ENCODE measurements at regions not wholly inside any gene's neighbourhood (a gene's known extent, or its start where the extent isn't known, plus 50 kb on each side); places are given as distances from the start of the nearest gene placed in this dataset.
"Not testable (repeated sequence)": the region's sequence is repeated elsewhere in the genome, so short reads cannot be mapped to it uniquely, and the experiment has no call there.

DNA sequence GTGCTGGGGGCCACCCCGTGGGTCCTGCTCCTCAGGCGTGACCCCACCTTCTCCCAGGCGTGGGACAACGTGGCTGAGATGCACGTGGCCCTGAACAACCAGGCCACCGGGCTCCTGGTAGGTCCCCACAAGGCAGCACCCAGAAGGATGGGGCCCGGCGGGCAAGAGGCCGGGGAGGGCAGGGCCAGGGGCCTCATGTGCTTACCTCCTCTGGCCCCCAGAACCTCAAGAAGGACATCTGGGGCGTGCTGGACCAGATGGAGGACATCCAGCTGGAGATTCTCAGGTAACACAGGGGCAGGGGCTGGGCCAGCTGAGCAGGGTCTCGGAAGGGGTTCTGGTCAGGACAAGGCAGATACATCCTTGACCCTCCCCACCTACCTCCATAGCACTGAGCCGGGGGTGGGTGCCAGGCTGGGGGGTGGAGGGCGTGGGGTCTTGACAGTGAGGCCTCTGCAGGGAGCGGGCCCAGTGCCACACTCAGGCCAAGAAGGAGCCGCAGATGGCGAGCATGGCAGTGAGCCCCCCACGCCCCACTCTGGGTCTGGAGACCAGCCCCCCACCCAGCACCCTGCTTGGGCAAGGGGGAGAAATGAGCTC is 186.3 kb downstream of the IGLL1 start:
- H3K4me3 ChIP-seq (ENCODE audit: low read depth, low read length): no peak overlapping the region
- DNase-seq (ENCODE audit: low read depth): no peak
- TF ChIP-seq CTCF (IDR thresholded peaks at IDR 0.05; ENCODE audit: insufficient read depth, low read depth, low read length, missing control alignments): no peak

GRCh38 chr22:23393199-23393598 is 186.9 kb downstream of the IGLL1 start:
- H3K4me3 ChIP-seq (ENCODE audit: low read depth, low read length); DNase-seq (ENCODE audit: low read depth): not testable (repeated sequence)

- H3K4me3 ChIP-seq (ENCODE audit: low read depth, low read length): no peak overlapping the region
- no peak for TF ChIP-seq CTCF (IDR thresholded peaks at IDR 0.05; ENCODE audit: insufficient read depth, low read depth, low read length, missing control alignments)
Measured at GRCh38 chr22:23392420-23393121, 187.5 kb downstream of the IGLL1 start.

DNA sequence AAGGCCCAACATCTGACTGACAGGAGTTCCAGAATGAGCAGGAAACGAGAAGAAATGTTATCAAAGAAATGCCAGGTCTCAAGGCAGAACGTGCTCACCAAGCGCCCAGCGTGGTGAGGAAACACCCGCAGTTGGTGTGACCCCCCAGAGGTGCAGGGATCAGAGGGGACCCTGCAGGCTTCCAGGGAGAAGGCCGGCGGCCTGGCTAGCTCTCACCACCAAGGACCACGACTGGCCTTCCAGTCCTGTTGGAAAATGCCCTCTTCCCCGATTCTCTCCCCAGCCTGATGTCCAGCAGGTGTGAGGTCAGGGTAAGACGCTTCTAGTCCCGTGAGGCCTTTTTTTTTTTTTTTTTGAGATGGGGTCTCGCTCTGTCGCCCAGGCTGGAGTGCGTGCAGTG is 189.1 kb downstream of the IGLL1 start:
- TF ChIP-seq CTCF (IDR thresholded peaks at IDR 0.05; ENCODE audit: insufficient read depth, low read depth, low read length, missing control alignments): no peak
- H3K4me3 ChIP-seq (ENCODE audit: low read depth, low read length): no peak overlapping the region
- no peak for DNase-seq (ENCODE audit: low read depth)

More at GRCh38 chr22:23392420-23393121, 187.5 kb downstream of the IGLL1 start:
- DNase-seq (ENCODE audit: low read depth): no peak

DNA sequence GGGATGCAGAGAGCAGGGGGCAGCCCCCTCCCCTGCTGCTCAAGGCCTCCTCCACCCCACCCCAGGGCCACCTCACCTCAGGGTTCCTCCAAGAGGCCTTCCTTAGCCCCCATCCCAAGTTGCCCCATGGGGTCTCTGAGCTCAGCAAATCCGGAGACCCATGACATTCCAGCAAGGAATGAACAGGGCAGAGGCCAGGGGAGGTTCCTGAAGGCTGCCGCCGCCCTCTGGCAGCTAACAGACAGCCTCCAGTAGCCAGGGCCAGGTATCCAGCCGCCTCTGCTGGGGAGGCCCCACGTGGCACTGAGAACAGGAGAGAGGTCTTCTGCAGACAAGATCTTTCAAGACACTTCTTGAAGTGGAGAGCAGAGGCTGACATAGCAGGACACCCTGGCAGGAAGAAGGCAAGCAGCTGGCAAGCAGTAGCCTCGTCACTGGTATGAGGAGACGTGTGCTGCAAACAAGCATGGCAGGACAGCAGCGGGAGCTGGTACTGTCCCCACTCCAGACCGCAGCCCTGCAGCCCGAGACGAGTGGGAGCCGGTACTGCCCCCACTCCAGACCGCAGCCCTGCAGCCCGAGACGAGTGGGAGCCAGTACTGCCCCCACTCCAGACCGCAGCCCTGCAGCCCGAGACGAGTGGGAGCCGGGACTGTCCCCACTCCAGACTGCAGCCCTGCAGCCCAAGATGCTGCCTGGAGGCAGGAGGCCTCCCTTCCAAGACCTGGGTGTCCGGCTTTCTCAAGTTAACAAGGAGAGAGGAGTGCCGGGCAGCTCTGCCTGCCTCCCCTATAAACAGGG is 190.6 kb downstream of the IGLL1 start:
- TF ChIP-seq CTCF (IDR thresholded peaks at IDR 0.05; ENCODE audit: insufficient read depth, low read depth, low read length, missing control alignments): no peak
- DNase-seq (ENCODE audit: low read depth): no peak
- no peak overlapping the region for H3K4me3 ChIP-seq (ENCODE audit: low read depth, low read length)

DNA sequence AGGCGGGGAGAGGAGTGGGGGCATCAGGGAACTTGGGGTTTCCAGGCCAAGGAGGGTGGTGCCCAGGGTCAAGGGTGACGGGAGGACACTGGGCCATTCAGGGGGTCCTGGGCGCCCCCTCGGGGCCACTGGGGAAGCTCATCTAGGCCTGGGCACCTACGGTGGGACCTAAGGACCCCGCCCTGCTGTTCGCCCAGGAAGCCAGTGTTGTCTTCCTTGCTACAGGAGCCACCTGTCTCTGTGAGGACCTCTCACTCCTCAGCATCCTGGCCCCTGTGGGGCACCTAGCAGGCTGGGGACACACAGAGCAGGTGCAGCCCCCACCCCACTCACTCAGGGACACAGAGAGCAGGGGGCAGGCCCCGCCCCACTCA is 191.6 kb downstream of the IGLL1 start:
- TF ChIP-seq CTCF (IDR thresholded peaks at IDR 0.05; ENCODE audit: insufficient read depth, low read depth, low read length, missing control alignments): no peak
- H3K4me3 ChIP-seq (ENCODE audit: low read depth, low read length): no peak overlapping the region
- no peak for DNase-seq (ENCODE audit: low read depth)

GRCh38 chr22:23387827-23388516 is 192.1 kb downstream of the IGLL1 start:
- DNase-seq (ENCODE audit: low read depth): no peak
- no peak for TF ChIP-seq CTCF (IDR thresholded peaks at IDR 0.05; ENCODE audit: insufficient read depth, low read depth, low read length, missing control alignments)
- no peak overlapping the region for H3K4me3 ChIP-seq (ENCODE audit: low read depth, low read length)
